Thyroid gland (tissue), 4 donors: ENCODE measurements at regions not wholly inside any gene's neighbourhood (a gene's known extent, or its start where the extent isn't known, plus 50 kb on each side); places are given as distances from the start of the nearest gene placed in this dataset.

Experiments
- POLR2A ChIP-seq, 2 donors: fragments of 450-650 bp; IDR thresholded peaks; one replicate each; pipeline ENCODE4 v1.6.1; 2017; ENCODE audit warnings: antibody characterized with exemption in 2 of 2, mild to moderate bottlenecking in 2 of 2, moderate library complexity in 1 of 2
- TF ChIP-seq, protein P1 (sequence below), 6 experiments: fragments of 200-600 bp in 3 of 6; fragments of 450-650 bp in 3 of 6; sonication (generic) in 3 of 6; IDR thresholded peaks; one replicate each; pipeline ENCODE4 v1.5.1; 2016 to 2019; ENCODE audit warnings: antibody characterized with exemption in 6 of 6, mild to moderate bottlenecking in 2 of 6, inconsistent platforms in 1 of 6, moderate library complexity in 1 of 6

GRCh38 chr4:177077095-177077971 lies 232.3 kb upstream of the NEIL3 start:
- TF ChIP-seq POLR2A (IDR thresholded peaks at IDR 0.05): no peak
- TF ChIP-seq, protein P1, sequence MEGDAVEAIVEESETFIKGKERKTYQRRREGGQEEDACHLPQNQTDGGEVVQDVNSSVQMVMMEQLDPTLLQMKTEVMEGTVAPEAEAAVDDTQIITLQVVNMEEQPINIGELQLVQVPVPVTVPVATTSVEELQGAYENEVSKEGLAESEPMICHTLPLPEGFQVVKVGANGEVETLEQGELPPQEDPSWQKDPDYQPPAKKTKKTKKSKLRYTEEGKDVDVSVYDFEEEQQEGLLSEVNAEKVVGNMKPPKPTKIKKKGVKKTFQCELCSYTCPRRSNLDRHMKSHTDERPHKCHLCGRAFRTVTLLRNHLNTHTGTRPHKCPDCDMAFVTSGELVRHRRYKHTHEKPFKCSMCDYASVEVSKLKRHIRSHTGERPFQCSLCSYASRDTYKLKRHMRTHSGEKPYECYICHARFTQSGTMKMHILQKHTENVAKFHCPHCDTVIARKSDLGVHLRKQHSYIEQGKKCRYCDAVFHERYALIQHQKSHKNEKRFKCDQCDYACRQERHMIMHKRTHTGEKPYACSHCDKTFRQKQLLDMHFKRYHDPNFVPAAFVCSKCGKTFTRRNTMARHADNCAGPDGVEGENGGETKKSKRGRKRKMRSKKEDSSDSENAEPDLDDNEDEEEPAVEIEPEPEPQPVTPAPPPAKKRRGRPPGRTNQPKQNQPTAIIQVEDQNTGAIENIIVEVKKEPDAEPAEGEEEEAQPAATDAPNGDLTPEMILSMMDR (IDR thresholded peaks at IDR 0.05): no peak
